ENCODE measurements at regions not wholly inside any gene's neighbourhood (a gene's known extent, or its start where the extent isn't known, plus 50 kb on each side); places are given as distances from the start of the nearest gene placed in this dataset.

GRCh38 chr9:80175286-80176150 lies 603.8 kb downstream of the TLE4 start:
- Mint-ChIP-seq H3K4me3 (no peak overlapping the region), H3K4me1 (peaks cover 0 to 2% (median 0%) of the 10 kb centered on the region in 4 donors), H3K36me3 (peaks cover 0 to 9% (median 0%) of the 10 kb centered on the region in 3 donors), H3K27ac (no peak overlapping the region), H3K9me3 (peaks cover 0 to 10% (median 6%) of the 10 kb centered on the region in 9 donors), H3K27me3 (peaks cover 0 to 2% (median 2%) of the 10 kb centered on the region in 5 donors)
- POLR2A ChIA-PET: no interaction called here
- DNase-seq (peak in 4 of 10 donors; percentile 11 to 27 (median 20)), ATAC-seq (no peak)

DNA sequence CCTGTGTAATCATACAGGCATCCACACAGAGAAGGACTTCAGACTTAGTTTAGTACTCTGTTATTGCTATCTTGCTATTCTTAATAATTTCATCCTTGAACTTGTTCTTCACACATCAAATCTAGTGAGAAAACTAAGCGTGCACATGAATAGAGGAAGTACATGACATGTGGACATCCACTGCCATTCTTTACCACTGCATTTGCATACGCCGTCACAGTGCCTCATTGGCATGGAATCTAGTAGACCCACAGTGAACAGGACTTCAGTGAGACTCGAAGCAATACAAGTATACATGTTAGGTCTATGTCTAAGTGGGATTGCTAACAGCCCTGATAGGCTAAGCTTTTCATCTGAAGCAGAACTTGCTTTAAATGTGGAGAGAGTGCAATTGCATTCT lies 592.1 kb downstream of the TLE4 start:
- no peak overlapping the region for H3K27ac Mint-ChIP-seq
- DNase-seq: no peak

GRCh38 chr9:80158554-80159170 lies 586.9 kb downstream of the TLE4 start:
- POLR2A ChIA-PET: interaction anchor here (0.9 kb wide), 1 partner anchor 10 kb away, joined by 3 read pairs; no protein-coding TSS in a partner anchor
- H3K4me3 Mint-ChIP-seq: no peak overlapping the region
- ATAC-seq: no peak
- peaks cover 0 to 9% (median 5%) of the 10 kb centered on the region in 5 donors for H3K27me3 Mint-ChIP-seq
- no peak overlapping the region for H3K27ac Mint-ChIP-seq
- no peaks in the 10 kb centered on the region for H3K36me3 Mint-ChIP-seq
- H3K9me3 Mint-ChIP-seq: peaks cover 0 to 3% (median 0%) of the 10 kb centered on the region in 9 donors
- H3K4me1 Mint-ChIP-seq: peaks cover 0 to 3% (median 0%) of the 10 kb centered on the region in 4 donors
- DNase-seq: no peak

More for the DNA sequence above, 592.1 kb downstream of the TLE4 start:
- no peak for ATAC-seq
- no peaks in the 10 kb centered on the region for H3K36me3 Mint-ChIP-seq
- POLR2A ChIA-PET: no interaction called here
- H3K9me3 Mint-ChIP-seq: no peaks in the 10 kb centered on the region
- peaks cover 0 to 1% (median 0%) of the 10 kb centered on the region in 5 donors for H3K27me3 Mint-ChIP-seq
- no peak overlapping the region for H3K4me3 Mint-ChIP-seq
- H3K4me1 Mint-ChIP-seq: peaks cover 0 to 6% (median 0%) of the 10 kb centered on the region in 4 donors

- Mint-ChIP-seq H3K9me3 (peaks cover 0 to 7% (median 0%) of the 10 kb centered on the region in 9 donors), H3K27me3 (peaks cover 0 to 9% (median 5%) of the 10 kb centered on the region in 5 donors), H3K4me1 (peaks cover 0 to 2% (median 0%) of the 10 kb centered on the region in 4 donors), H3K27ac (no peak overlapping the region), H3K4me3 (no peak overlapping the region), H3K36me3 (no peaks in the 10 kb centered on the region)
- POLR2A ChIA-PET: interaction anchor here (0.9 kb wide), 1 partner anchor 10 kb away, joined by 3 read pairs; no protein-coding TSS in a partner anchor
- no peak for ATAC-seq
- no peak for DNase-seq
Measured at GRCh38 chr9:80158131-80158530, 586.4 kb downstream of the TLE4 start.

DNA sequence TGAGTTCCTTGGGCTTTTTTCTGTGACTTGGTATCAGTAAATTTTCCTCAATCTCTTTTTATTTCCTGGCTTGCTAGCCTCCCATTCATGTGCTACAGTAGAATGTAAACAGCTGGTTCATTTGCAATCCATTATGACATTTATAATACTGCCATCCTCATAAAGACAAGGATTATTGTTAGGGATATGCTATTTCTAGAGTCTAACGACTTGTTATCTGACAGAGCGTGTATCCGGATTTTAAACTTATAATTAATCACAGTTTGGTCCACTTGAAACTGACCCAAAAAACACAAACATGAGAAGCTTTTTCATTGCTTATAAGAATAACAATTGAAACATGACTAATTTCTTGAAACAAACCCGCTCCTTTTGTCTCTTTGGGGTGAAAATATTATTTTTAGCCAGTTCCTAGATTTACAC lies 585.8 kb downstream of the TLE4 start:
- H3K4me3 Mint-ChIP-seq: no peak overlapping the region
- ATAC-seq (no peak), DNase-seq (no peak)
- H3K9me3 Mint-ChIP-seq: peaks cover 0 to 7% (median 0%) of the 10 kb centered on the region in 9 donors
- no peaks in the 10 kb centered on the region for H3K36me3 Mint-ChIP-seq
- H3K4me1 Mint-ChIP-seq: peaks cover 0 to 2% (median 0%) of the 10 kb centered on the region in 4 donors
- no peak overlapping the region for H3K27ac Mint-ChIP-seq
- POLR2A ChIA-PET: no interaction called here
- H3K27me3 Mint-ChIP-seq: peaks cover 0 to 9% (median 5%) of the 10 kb centered on the region in 5 donors

GRCh38 chr9:80156756-80157472 lies 585.1 kb downstream of the TLE4 start:
- Mint-ChIP-seq H3K9me3 (peaks cover 0 to 7% (median 0%) of the 10 kb centered on the region in 9 donors), H3K36me3 (no peaks in the 10 kb centered on the region), H3K27me3 (peaks cover 0 to 9% (median 5%) of the 10 kb centered on the region in 5 donors), H3K4me3 (no peak overlapping the region), H3K4me1 (peaks cover 0 to 2% (median 0%) of the 10 kb centered on the region in 4 donors), H3K27ac (no peak overlapping the region)
- ATAC-seq: no peak
- DNase-seq: no peak
- POLR2A ChIA-PET: no interaction called here

GRCh38 chr9:80156262-80156661 lies 584.5 kb downstream of the TLE4 start:
- Mint-ChIP-seq H3K9me3 (peaks cover 0 to 7% (median 0%) of the 10 kb centered on the region in 9 donors), H3K4me3 (no peak overlapping the region), H3K36me3 (no peaks in the 10 kb centered on the region), H3K4me1 (peaks cover 0 to 2% (median 0%) of the 10 kb centered on the region in 4 donors), H3K27ac (no peak overlapping the region), H3K27me3 (peaks cover 0 to 9% (median 4%) of the 10 kb centered on the region in 5 donors)
- ATAC-seq: no peak
- POLR2A ChIA-PET: no interaction called here
- DNase-seq: no peak

DNA sequence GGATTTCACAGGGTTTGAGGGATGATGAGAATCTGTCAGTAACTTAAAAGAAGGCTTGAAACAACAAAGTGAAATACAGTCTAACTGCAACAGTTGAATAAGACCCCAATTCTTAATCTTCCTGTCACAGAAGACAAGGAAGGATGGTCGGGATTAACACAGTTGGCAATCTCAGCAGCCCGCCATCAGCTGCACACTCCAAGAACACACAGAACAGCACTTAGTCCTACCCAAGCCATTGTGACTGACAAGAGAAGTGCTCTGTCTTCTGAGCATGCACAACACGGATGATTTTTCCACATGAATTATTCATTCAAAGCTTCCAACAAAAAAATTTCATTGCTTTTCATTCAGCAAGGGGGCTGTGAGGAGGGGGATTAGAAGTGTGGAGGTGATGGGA lies 576.1 kb downstream of the TLE4 start:
- no peaks in the 10 kb centered on the region for H3K4me1 Mint-ChIP-seq
- ATAC-seq (no peak), DNase-seq (no peak)
- H3K27me3 Mint-ChIP-seq: peaks cover 0 to 5% (median 0%) of the 10 kb centered on the region in 5 donors
- no peak overlapping the region for H3K27ac Mint-ChIP-seq
- H3K36me3 Mint-ChIP-seq: peaks cover 0 to 9% (median 0%) of the 10 kb centered on the region in 3 donors
- H3K9me3 Mint-ChIP-seq: peaks cover 0 to 18% (median 13%) of the 10 kb centered on the region in 9 donors
- no peak overlapping the region for H3K4me3 Mint-ChIP-seq
- POLR2A ChIA-PET: no interaction called here

DNA sequence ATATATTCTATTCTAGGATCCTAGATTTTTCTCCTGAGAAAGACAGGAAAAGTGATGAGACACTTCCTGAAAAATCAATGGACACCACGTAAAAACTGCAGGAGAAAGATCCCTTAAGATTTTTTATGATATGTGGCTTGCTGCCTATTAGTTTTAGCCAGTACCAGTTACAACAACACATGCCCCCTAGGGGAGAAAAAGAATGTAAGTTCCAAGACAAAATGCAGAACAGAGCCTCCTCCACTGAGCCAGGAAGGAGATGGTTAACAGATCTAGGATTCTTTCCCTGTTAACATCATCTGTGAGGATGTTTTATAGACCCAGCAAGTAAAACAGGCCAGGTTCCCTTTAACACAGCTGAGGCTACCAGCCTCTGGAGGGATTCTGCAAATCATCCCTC lies 574.7 kb downstream of the TLE4 start:
- H3K36me3 Mint-ChIP-seq: peaks cover 0 to 9% (median 0%) of the 10 kb centered on the region in 3 donors
- peaks cover 0 to 8% (median 0%) of the 10 kb centered on the region in 5 donors for H3K27me3 Mint-ChIP-seq
- no peak for ATAC-seq
- no peak overlapping the region for H3K27ac Mint-ChIP-seq
- no peak overlapping the region for H3K4me3 Mint-ChIP-seq
- POLR2A ChIA-PET: no interaction called here
- no peaks in the 10 kb centered on the region for H3K4me1 Mint-ChIP-seq
- DNase-seq: no peak
- H3K9me3 Mint-ChIP-seq: peaks cover 0 to 18% (median 13%) of the 10 kb centered on the region in 9 donors

DNA sequence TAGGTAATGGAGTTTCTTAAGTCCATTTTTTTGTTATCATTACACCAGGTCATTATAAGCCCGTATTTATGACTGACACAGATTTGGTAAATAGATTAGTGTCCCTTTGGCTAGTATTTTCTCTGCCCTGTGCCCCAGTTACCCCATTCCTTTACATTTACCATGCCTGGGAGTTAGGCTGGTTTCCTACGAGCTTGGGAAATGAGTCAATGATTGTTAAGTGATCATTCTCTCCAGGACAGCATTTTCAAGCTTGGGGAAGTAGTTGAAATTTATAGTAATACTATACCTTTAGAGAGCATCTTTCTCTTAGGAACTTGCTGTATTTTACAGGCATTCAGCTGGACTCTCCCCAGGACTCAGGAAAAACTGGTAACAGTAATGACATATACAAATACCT lies 573.1 kb downstream of the TLE4 start:
- Mint-ChIP-seq H3K4me3 (no peak overlapping the region), H3K4me1 (no peaks in the 10 kb centered on the region), H3K9me3 (peaks cover 0 to 11% (median 7%) of the 10 kb centered on the region in 9 donors), H3K27ac (no peak overlapping the region), H3K27me3 (peaks cover 0 to 11% (median 0%) of the 10 kb centered on the region in 5 donors), H3K36me3 (peaks cover 0 to 3% (median 0%) of the 10 kb centered on the region in 3 donors)
- no peak for DNase-seq
- POLR2A ChIA-PET: no interaction called here
- ATAC-seq: no peak

GRCh38 chr9:80144406-80144805 lies 572.6 kb downstream of the TLE4 start:
- Mint-ChIP-seq H3K36me3 (no peaks in the 10 kb centered on the region), H3K27ac (no peak overlapping the region), H3K4me3 (no peak overlapping the region), H3K9me3 (peaks cover 0 to 6% (median 4%) of the 10 kb centered on the region in 9 donors), H3K4me1 (no peaks in the 10 kb centered on the region), H3K27me3 (peaks cover 0 to 12% (median 0%) of the 10 kb centered on the region in 5 donors)
- ATAC-seq: no peak
- POLR2A ChIA-PET: no interaction called here
- DNase-seq: no peak

DNA sequence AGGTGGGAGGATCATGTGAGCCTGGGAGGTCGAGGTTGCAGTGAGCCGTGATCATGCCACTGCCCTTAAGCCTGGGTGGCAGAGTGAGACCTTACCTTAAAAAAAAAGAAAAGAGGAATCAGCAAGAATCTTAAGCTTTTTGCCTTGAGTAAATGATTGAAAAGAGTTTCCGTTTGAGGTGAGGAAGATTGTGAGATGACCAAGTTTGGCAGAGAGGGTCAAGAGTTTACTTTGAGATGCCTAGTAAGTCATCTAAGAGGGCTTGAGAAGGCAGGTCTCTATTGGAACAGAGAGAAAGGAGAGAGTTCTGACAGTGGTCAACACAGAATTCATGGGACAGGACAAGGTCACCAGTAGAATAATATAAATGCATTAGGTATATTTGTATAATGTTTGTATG lies 572.1 kb downstream of the TLE4 start:
- Mint-ChIP-seq H3K27ac (no peak overlapping the region), H3K27me3 (peaks cover 0 to 12% (median 0%) of the 10 kb centered on the region in 5 donors), H3K4me1 (no peaks in the 10 kb centered on the region), H3K4me3 (no peak overlapping the region), H3K9me3 (peaks cover 0 to 3% (median 0%) of the 10 kb centered on the region in 9 donors), H3K36me3 (no peaks in the 10 kb centered on the region)
- POLR2A ChIA-PET: no interaction called here
- no peak for ATAC-seq
- no peak for DNase-seq

All from naive thymus-derived CD8-positive, alpha-beta T cell (primary cell).